OCI-LY1 (cell line): ENCODE measurements at regions not wholly inside any gene's neighbourhood (a gene's known extent, or its start where the extent isn't known, plus 50 kb on each side); places are given as distances from the start of the nearest gene placed in this dataset.

Experiments
- EZH2 ChIP-seq: fragments of 200-600 bp; sonication (generic), shearing (Covaris generic); IDR thresholded peaks from 2 replicates; pipeline ENCODE4 v1.8.0; 2017; ENCODE audit warnings: borderline replicate concordance, mixed run types, mild to moderate bottlenecking, antibody characterized with exemption, low read length, moderate library complexity, mixed read lengths
- TF ChIP-seq, protein P1 (sequence below): fragments of 200-600 bp; sonication (generic), shearing (Covaris generic); IDR thresholded peaks from 2 replicates; pipeline ENCODE4 v1.5.1; 2017; ENCODE audit warnings: mild to moderate bottlenecking, antibody characterized with exemption, low read length, moderate library complexity, mixed read lengths

- TF ChIP-seq, protein P1, sequence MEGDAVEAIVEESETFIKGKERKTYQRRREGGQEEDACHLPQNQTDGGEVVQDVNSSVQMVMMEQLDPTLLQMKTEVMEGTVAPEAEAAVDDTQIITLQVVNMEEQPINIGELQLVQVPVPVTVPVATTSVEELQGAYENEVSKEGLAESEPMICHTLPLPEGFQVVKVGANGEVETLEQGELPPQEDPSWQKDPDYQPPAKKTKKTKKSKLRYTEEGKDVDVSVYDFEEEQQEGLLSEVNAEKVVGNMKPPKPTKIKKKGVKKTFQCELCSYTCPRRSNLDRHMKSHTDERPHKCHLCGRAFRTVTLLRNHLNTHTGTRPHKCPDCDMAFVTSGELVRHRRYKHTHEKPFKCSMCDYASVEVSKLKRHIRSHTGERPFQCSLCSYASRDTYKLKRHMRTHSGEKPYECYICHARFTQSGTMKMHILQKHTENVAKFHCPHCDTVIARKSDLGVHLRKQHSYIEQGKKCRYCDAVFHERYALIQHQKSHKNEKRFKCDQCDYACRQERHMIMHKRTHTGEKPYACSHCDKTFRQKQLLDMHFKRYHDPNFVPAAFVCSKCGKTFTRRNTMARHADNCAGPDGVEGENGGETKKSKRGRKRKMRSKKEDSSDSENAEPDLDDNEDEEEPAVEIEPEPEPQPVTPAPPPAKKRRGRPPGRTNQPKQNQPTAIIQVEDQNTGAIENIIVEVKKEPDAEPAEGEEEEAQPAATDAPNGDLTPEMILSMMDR, result no peak
- no peak for TF ChIP-seq EZH2
Measured at GRCh38 chr7:26616235-26616634, 248.2 kb downstream of the SKAP2 start.
